Osteoblast (primary cell): ENCODE measurements at regions not wholly inside any gene's neighbourhood (a gene's known extent, or its start where the extent isn't known, plus 50 kb on each side); places are given as distances from the start of the nearest gene placed in this dataset.

ENCODE experiments used
- DNase-seq: peaks from one replicate; pipeline ENCODE4 v3.0.0; 2011; ENCODE audit warnings: low spot score, mixed read lengths; ENCODE audit not compliant: insufficient read length; ENCODE audit errors: missing footprints
- H2AFZ ChIP-seq: 2 replicates; pipeline ENCODE4 v1.6.0; 2011; ENCODE audit warnings: mild to moderate bottlenecking, low read length
- H3K27ac ChIP-seq: 2 replicates; pipeline ENCODE4 v1.5.1; 2011; ENCODE audit warnings: mild to moderate bottlenecking, low read depth, low read length, moderate library complexity
- H3K27me3 ChIP-seq: 2 replicates; pipeline ENCODE4 v1.6.0; 2012; ENCODE audit warnings: mild to moderate bottlenecking, control low read depth, inconsistent platforms, low read length, moderate library complexity; ENCODE audit not compliant: insufficient read depth
- H3K36me3 ChIP-seq: 2 replicates; pipeline ENCODE4 v1.5.1; 2011; ENCODE audit warnings: mild to moderate bottlenecking, low read length, control low read depth, moderate library complexity; ENCODE audit not compliant: insufficient read depth
- H3K4me1 ChIP-seq: 2 replicates; pipeline ENCODE4 v1.5.1; 2011; ENCODE audit warnings: mild to moderate bottlenecking, low read length, control low read depth, moderate library complexity; ENCODE audit not compliant: insufficient read depth
- H3K4me2 ChIP-seq: 2 replicates; pipeline ENCODE4 v1.6.0; 2011; ENCODE audit warnings: mild to moderate bottlenecking, low read length; ENCODE audit not compliant: insufficient read depth
- H3K4me3 ChIP-seq: fragments of 200-600 bp; sonication (generic); 3 replicates; pipeline ENCODE4 v1.5.1; 2012; ENCODE audit warnings: mild to moderate bottlenecking, low read length, inconsistent platforms; ENCODE audit not compliant: insufficient read depth
- H3K79me2 ChIP-seq: 2 replicates; pipeline ENCODE4 v1.6.0; 2012; ENCODE audit warnings: mild to moderate bottlenecking, low read length, control low read depth, inconsistent platforms; ENCODE audit not compliant: insufficient read depth
- H3K9me3 ChIP-seq: 2 replicates; pipeline ENCODE4 v1.5.1; 2011; ENCODE audit warnings: low read depth, low read length, control low read depth
- H4K20me1 ChIP-seq: 2 replicates; pipeline ENCODE4 v1.6.0; 2012; ENCODE audit warnings: mild to moderate bottlenecking, low read length, control low read depth; ENCODE audit not compliant: insufficient read depth
- CTCF ChIP-seq: IDR thresholded peaks from 2 replicates; pipeline ENCODE4 v1.5.1; 2011; ENCODE audit warnings: mild to moderate bottlenecking, low read depth, low read length, moderate library complexity; ENCODE audit errors: extremely low read depth

- no peak for TF ChIP-seq CTCF
- Histone ChIP-seq H3K4me1 (no peaks in the 10 kb centered on the region), H3K4me3 (no peak overlapping the region), H3K27ac (no peak overlapping the region), H2AFZ (no peak overlapping the region), H3K36me3 (no peaks in the 10 kb centered on the region), H3K79me2 (no peaks in the 10 kb centered on the region), H3K4me2 (no peak overlapping the region), H3K9me3 (no peaks in the 10 kb centered on the region), H4K20me1 (no peaks in the 10 kb centered on the region), H3K27me3 (no peaks in the 10 kb centered on the region)
- DNase-seq: no peak
These were observed 254.2 kb upstream of the NR2F2 start for GRCh38 chr15:96076350-96076749.

GRCh38 chr15:96079041-96079440, 251.5 kb upstream of the NR2F2 start:
- H2AFZ ChIP-seq: no peak overlapping the region
- TF ChIP-seq CTCF: no peak

GRCh38 chr15:96079882-96080281, 250.6 kb upstream of the NR2F2 start:
- DNase-seq: no peak
- H3K27ac ChIP-seq: no peak overlapping the region
- no peaks in the 10 kb centered on the region for H4K20me1 ChIP-seq
- no peak for TF ChIP-seq CTCF
- H3K27me3 ChIP-seq: no peaks in the 10 kb centered on the region
- H3K4me1 ChIP-seq: no peaks in the 10 kb centered on the region
- H3K36me3 ChIP-seq: no peaks in the 10 kb centered on the region
- H3K9me3 ChIP-seq: no peaks in the 10 kb centered on the region
- H3K4me3 ChIP-seq: no peak overlapping the region
- H3K4me2 ChIP-seq: no peak overlapping the region
- H3K79me2 ChIP-seq: no peaks in the 10 kb centered on the region
- no peak overlapping the region for H2AFZ ChIP-seq

More at GRCh38 chr15:96079041-96079440, 251.5 kb upstream of the NR2F2 start:
- Histone ChIP-seq H3K4me3 (no peak overlapping the region), H3K9me3 (no peaks in the 10 kb centered on the region), H3K36me3 (no peaks in the 10 kb centered on the region), H3K79me2 (no peaks in the 10 kb centered on the region), H3K4me1 (no peaks in the 10 kb centered on the region), H3K27me3 (no peaks in the 10 kb centered on the region), H3K27ac (no peak overlapping the region), H3K4me2 (no peak overlapping the region), H4K20me1 (no peaks in the 10 kb centered on the region)
- DNase-seq: no peak

GRCh38 chr15:96086164-96086563, 244.3 kb upstream of the NR2F2 start:
- H3K4me2 ChIP-seq: no peak overlapping the region
- H3K4me1 ChIP-seq: no peaks in the 10 kb centered on the region
- no peak for DNase-seq
- no peaks in the 10 kb centered on the region for H3K36me3 ChIP-seq
- no peaks in the 10 kb centered on the region for H4K20me1 ChIP-seq
- no peaks in the 10 kb centered on the region for H3K9me3 ChIP-seq
- no peak for TF ChIP-seq CTCF
- H3K27ac ChIP-seq: no peak overlapping the region
- no peak overlapping the region for H3K4me3 ChIP-seq
- no peak overlapping the region for H2AFZ ChIP-seq
- no peaks in the 10 kb centered on the region for H3K27me3 ChIP-seq
- H3K79me2 ChIP-seq: no peaks in the 10 kb centered on the region
